ENCODE measurements at regions not wholly inside any gene's neighbourhood (a gene's known extent, or its start where the extent isn't known, plus 50 kb on each side); places are given as distances from the start of the nearest gene placed in this dataset.

- no peak for DNase-seq (ENCODE audit: low read depth in 2 of 2, low spot score in 1 of 2)
These were observed 727.6 kb downstream of the PTPRU start for GRCh38 chr1:29963946-29964345.

GRCh38 chr1:29962831-29963247 is 726.5 kb downstream of the PTPRU start:
- DNase-seq (ENCODE audit: low read depth in 2 of 2, low spot score in 1 of 2): no peak

- DNase-seq (ENCODE audit: low read depth in 2 of 2, low spot score in 1 of 2): no peak
These were observed 726.0 kb downstream of the PTPRU start for GRCh38 chr1:29962336-29962735.

- DNase-seq (ENCODE audit: low read depth in 2 of 2, low spot score in 1 of 2): no peak
These were observed 725.2 kb downstream of the PTPRU start for GRCh38 chr1:29961293-29962059.

- no peak for DNase-seq (ENCODE audit: low read depth in 2 of 2, low spot score in 1 of 2)
These were observed 724.6 kb downstream of the PTPRU start for GRCh38 chr1:29960876-29961275.

GRCh38 chr1:29960156-29960755 is 723.9 kb downstream of the PTPRU start:
- no peak for DNase-seq (ENCODE audit: low read depth in 2 of 2, low spot score in 1 of 2)

GRCh38 chr1:29959356-29959755 is 723.0 kb downstream of the PTPRU start:
- DNase-seq (ENCODE audit: low read depth in 2 of 2, low spot score in 1 of 2): no peak

GRCh38 chr1:29958271-29958670 is 721.9 kb downstream of the PTPRU start:
- no peak for DNase-seq (ENCODE audit: low read depth in 2 of 2, low spot score in 1 of 2)

- DNase-seq (ENCODE audit: low read depth in 2 of 2, low spot score in 1 of 2): no peak
These were observed 720.2 kb downstream of the PTPRU start for GRCh38 chr1:29956349-29957030.

GRCh38 chr1:29954591-29954990 is 718.3 kb downstream of the PTPRU start:
- DNase-seq (ENCODE audit: low read depth in 2 of 2, low spot score in 1 of 2): no peak

- no peak for DNase-seq (ENCODE audit: low read depth in 2 of 2, low spot score in 1 of 2)
These were observed 717.6 kb downstream of the PTPRU start for GRCh38 chr1:29953961-29954360.

GRCh38 chr1:29949676-29950075 is 713.4 kb downstream of the PTPRU start:
- no peak for DNase-seq (ENCODE audit: low read depth in 2 of 2, low spot score in 1 of 2)

GRCh38 chr1:29948581-29948980 is 712.3 kb downstream of the PTPRU start:
- no peak for DNase-seq (ENCODE audit: low read depth in 2 of 2, low spot score in 1 of 2)

- no peak for DNase-seq (ENCODE audit: low read depth in 2 of 2, low spot score in 1 of 2)
These were observed 709.7 kb downstream of the PTPRU start for GRCh38 chr1:29946057-29946456.

- no peak for DNase-seq (ENCODE audit: low read depth in 2 of 2, low spot score in 1 of 2)
These were observed 709.1 kb downstream of the PTPRU start for GRCh38 chr1:29945426-29945825.

- DNase-seq (ENCODE audit: low read depth in 2 of 2, low spot score in 1 of 2): no peak
These were observed 708.1 kb downstream of the PTPRU start for GRCh38 chr1:29944253-29944905.

GRCh38 chr1:29943034-29943433 is 706.7 kb downstream of the PTPRU start:
- no peak for DNase-seq (ENCODE audit: low read depth in 2 of 2, low spot score in 1 of 2)

- no peak for DNase-seq (ENCODE audit: low read depth in 2 of 2, low spot score in 1 of 2)
These were observed 702.8 kb downstream of the PTPRU start for GRCh38 chr1:29939079-29939478.

GRCh38 chr1:29937356-29937755 is 701.0 kb downstream of the PTPRU start:
- DNase-seq (ENCODE audit: low read depth in 2 of 2, low spot score in 1 of 2): no peak

- DNase-seq (ENCODE audit: low read depth in 2 of 2, low spot score in 1 of 2): no peak
These were observed 699.8 kb downstream of the PTPRU start for GRCh38 chr1:29936031-29936544.

GRCh38 chr1:29934255-29934772 is 698.0 kb downstream of the PTPRU start:
- no peak for DNase-seq (ENCODE audit: low read depth in 2 of 2, low spot score in 1 of 2)

Data from stimulated activated CD8-positive, alpha-beta memory T cell treated with anti-CD3 and anti-CD28 coated beads, Interleukin-4, amount 100 ng/mL, for 1 hour (primary cell).